ENCODE measurements at regions not wholly inside any gene's neighbourhood (a gene's known extent, or its start where the extent isn't known, plus 50 kb on each side); places are given as distances from the start of the nearest gene placed in this dataset.
"Not testable (repeated sequence)": the region's sequence is repeated elsewhere in the genome, so short reads cannot be mapped to it uniquely, and the experiment has no call there.

DNA sequence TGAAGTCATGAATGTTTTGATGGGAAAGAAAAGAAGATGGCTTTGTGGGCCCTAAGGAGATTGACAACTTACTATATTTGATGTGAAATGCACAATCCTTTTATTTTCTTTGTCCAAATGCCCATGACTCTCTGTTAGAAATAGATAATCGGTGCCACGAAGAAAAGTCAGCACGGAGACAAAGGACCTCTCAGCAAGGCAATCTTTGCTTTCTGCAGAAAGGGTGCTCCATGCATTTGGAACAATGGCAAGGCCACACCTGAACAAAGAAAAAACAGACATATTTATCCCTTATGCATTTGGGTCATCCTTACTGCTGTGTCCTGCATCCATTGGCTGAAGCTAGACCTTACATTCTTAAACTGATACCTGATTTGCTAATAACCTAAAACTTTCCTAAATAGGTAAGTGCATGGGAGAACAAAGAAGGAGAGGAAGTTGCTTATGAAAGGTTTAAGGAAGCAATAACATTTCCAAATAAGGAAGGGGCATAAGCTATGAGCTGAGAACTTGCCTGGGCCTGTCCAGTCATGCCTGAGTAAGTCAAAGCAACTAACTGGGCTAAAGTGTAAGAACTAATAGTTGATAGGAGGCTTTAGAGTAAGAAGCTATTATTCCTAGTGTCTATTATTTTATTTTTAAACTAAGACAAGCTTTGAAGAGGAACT lies 158.0 kb upstream of the LMNTD1 start:
- TF ChIP-seq, protein P1, sequence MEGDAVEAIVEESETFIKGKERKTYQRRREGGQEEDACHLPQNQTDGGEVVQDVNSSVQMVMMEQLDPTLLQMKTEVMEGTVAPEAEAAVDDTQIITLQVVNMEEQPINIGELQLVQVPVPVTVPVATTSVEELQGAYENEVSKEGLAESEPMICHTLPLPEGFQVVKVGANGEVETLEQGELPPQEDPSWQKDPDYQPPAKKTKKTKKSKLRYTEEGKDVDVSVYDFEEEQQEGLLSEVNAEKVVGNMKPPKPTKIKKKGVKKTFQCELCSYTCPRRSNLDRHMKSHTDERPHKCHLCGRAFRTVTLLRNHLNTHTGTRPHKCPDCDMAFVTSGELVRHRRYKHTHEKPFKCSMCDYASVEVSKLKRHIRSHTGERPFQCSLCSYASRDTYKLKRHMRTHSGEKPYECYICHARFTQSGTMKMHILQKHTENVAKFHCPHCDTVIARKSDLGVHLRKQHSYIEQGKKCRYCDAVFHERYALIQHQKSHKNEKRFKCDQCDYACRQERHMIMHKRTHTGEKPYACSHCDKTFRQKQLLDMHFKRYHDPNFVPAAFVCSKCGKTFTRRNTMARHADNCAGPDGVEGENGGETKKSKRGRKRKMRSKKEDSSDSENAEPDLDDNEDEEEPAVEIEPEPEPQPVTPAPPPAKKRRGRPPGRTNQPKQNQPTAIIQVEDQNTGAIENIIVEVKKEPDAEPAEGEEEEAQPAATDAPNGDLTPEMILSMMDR (IDR thresholded peaks at IDR 0.05; ENCODE audit: poor library complexity, severe bottlenecking) = not testable (repeated sequence)
- TF ChIP-seq POLR2AphosphoS5 (IDR thresholded peaks at IDR 0.05); EZH2 (IDR thresholded peaks at IDR 0.05; ENCODE audit: borderline replicate concordance, insufficient read depth, low read length, poor library complexity, severe bottlenecking); MXI1 (conservative IDR thresholded peaks at IDR 0.05; ENCODE audit: poor library complexity, severe bottlenecking); EP300 (conservative IDR thresholded peaks at IDR 0.05; ENCODE audit: poor library complexity, severe bottlenecking): not testable (repeated sequence)
- TF ChIP-seq, protein P2, sequence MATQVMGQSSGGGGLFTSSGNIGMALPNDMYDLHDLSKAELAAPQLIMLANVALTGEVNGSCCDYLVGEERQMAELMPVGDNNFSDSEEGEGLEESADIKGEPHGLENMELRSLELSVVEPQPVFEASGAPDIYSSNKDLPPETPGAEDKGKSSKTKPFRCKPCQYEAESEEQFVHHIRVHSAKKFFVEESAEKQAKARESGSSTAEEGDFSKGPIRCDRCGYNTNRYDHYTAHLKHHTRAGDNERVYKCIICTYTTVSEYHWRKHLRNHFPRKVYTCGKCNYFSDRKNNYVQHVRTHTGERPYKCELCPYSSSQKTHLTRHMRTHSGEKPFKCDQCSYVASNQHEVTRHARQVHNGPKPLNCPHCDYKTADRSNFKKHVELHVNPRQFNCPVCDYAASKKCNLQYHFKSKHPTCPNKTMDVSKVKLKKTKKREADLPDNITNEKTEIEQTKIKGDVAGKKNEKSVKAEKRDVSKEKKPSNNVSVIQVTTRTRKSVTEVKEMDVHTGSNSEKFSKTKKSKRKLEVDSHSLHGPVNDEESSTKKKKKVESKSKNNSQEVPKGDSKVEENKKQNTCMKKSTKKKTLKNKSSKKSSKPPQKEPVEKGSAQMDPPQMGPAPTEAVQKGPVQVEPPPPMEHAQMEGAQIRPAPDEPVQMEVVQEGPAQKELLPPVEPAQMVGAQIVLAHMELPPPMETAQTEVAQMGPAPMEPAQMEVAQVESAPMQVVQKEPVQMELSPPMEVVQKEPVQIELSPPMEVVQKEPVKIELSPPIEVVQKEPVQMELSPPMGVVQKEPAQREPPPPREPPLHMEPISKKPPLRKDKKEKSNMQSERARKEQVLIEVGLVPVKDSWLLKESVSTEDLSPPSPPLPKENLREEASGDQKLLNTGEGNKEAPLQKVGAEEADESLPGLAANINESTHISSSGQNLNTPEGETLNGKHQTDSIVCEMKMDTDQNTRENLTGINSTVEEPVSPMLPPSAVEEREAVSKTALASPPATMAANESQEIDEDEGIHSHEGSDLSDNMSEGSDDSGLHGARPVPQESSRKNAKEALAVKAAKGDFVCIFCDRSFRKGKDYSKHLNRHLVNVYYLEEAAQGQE (IDR thresholded peaks at IDR 0.05; ENCODE audit: borderline replicate concordance) = not testable (repeated sequence)

Data from neural cell (in vitro differentiated cells).